Hepatocyte (in vitro differentiated cells): ENCODE measurements at regions not wholly inside any gene's neighbourhood (a gene's known extent, or its start where the extent isn't known, plus 50 kb on each side); places are given as distances from the start of the nearest gene placed in this dataset.

Source experiments
- DNase-seq: peaks from one replicate; pipeline ENCODE4 v3.0.0-alpha.2; 2016; ENCODE audit warnings: low spot score
- H2AFZ ChIP-seq: fragments of 200-600 bp; sonication (generic); 2 replicates; pipeline ENCODE4 v1.6.0; 2016; ENCODE audit warnings: antibody characterized with exemption, mild to moderate bottlenecking
- H3K27ac ChIP-seq: fragments of 200-600 bp; sonication (generic); 2 replicates; pipeline ENCODE4 v1.5.1; 2016; ENCODE audit warnings: mild to moderate bottlenecking
- H3K27me3 ChIP-seq: fragments of 200-600 bp; sonication (generic); 2 replicates; pipeline ENCODE4 v1.6.1; 2016
- H3K36me3 ChIP-seq: fragments of 200-600 bp; sonication (generic); replicated peaks from 2 replicates; pipeline ENCODE4 v1.5.1; 2016; ENCODE audit warnings: low read depth; ENCODE audit not compliant: insufficient read depth
- H3K4me1 ChIP-seq: fragments of 200-600 bp; sonication (generic); 2 replicates; pipeline ENCODE4 v1.5.1; 2016; ENCODE audit warnings: mild to moderate bottlenecking, moderate library complexity; ENCODE audit not compliant: insufficient read depth
- H3K4me2 ChIP-seq: fragments of 200-600 bp; sonication (generic); 2 replicates; pipeline ENCODE4 v1.6.0; 2016
- H3K4me3 ChIP-seq: fragments of 200-600 bp; sonication (generic); 2 replicates; pipeline ENCODE4 v1.5.1; 2016; ENCODE audit warnings: mild to moderate bottlenecking
- H3K79me2 ChIP-seq: fragments of 200-600 bp; sonication (generic); 2 replicates; pipeline ENCODE4 v1.6.0; 2017; ENCODE audit warnings: mild to moderate bottlenecking
- H3K9me2 ChIP-seq: fragments of 200-600 bp; sonication (generic); replicated peaks from 2 replicates; pipeline ENCODE4 v1.6.0; 2017; ENCODE audit warnings: mild to moderate bottlenecking; ENCODE audit not compliant: insufficient read depth
- H3K9me3 ChIP-seq: fragments of 200-600 bp; sonication (generic); 2 replicates; pipeline ENCODE4 v1.5.1; 2016; ENCODE audit warnings: low read depth, mild to moderate bottlenecking
- H4K20me1 ChIP-seq: fragments of 200-600 bp; sonication (generic); 2 replicates; pipeline ENCODE4 v1.6.0; 2016; ENCODE audit warnings: mild to moderate bottlenecking; ENCODE audit not compliant: insufficient read depth, poor library complexity, severe bottlenecking
- EZH2 ChIP-seq: fragments of 200-600 bp; sonication (generic); IDR thresholded peaks from 2 replicates; pipeline ENCODE4 v1.6.1; 2016; ENCODE audit warnings: antibody characterized with exemption, mild to moderate bottlenecking, borderline replicate concordance
- EZH2phosphoT487 ChIP-seq: fragments of 200-600 bp; sonication (generic); IDR thresholded peaks from one replicate; pipeline ENCODE4 v1.6.1; 2018; ENCODE audit warnings: antibody characterized with exemption, mild to moderate bottlenecking, low read depth, moderate library complexity; ENCODE audit not compliant: unreplicated experiment, severe bottlenecking
- WGBS: methylation state at CpG from one replicate; pipeline ENCODE4 v1.1.6; 2016; ENCODE audit warnings: low lambda C conversion rate; ENCODE audit errors: missing lambda C conversion rate; 5-methylcytosine and 5-hydroxymethylcytosine counted together
- TF ChIP-seq, protein P1 (sequence below): fragments of 200-600 bp; sonication (generic); IDR thresholded peaks from 2 replicates; pipeline ENCODE4 v1.5.1; 2016; ENCODE audit warnings: antibody characterized with exemption, mild to moderate bottlenecking; ENCODE audit not compliant: poor library complexity

DNA sequence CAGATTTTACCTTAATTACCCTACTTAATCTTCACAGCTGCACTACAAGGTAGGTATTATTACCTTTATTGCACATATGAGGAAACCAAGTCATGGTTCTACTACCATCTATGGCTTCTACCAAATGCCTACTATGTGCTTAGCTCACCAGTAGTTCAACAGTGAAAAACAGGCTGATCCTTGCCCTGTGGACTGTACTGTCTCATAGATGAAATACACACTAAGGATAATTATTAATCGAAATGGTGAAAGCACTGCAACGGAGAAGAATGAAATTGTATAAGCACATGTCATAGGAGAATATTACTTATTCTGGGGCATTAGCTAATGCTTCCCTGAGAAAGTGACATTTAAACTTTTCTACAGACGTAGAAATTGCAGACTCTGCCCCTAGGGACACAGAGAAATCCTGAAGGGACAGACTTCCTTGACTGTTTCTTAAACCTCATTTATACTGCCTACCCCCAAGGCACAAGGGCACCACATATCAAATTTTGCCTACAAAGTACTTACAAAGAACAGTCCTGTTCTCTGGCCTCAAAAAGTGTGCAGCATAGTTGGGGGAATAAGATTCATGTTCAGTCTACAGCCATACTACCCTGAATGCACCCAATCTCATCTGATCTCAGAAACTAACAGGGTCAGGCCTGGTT is 148.4 kb upstream of the ZC3H11B start:
- Histone ChIP-seq H3K36me3 (no peaks in the 10 kb centered on the region), H4K20me1 (no peaks in the 10 kb centered on the region), H3K4me1 (peaks cover 6% of the 10 kb centered on the region), H3K9me2 (no peaks in the 10 kb centered on the region), H3K27ac (no peak overlapping the region), H3K79me2 (no peaks in the 10 kb centered on the region), H3K4me2 (no peak overlapping the region), H3K9me3 (no peaks in the 10 kb centered on the region), H3K27me3 (no peaks in the 10 kb centered on the region), H3K4me3 (no peak overlapping the region), H2AFZ (no peak overlapping the region)
- TF ChIP-seq, protein P1, sequence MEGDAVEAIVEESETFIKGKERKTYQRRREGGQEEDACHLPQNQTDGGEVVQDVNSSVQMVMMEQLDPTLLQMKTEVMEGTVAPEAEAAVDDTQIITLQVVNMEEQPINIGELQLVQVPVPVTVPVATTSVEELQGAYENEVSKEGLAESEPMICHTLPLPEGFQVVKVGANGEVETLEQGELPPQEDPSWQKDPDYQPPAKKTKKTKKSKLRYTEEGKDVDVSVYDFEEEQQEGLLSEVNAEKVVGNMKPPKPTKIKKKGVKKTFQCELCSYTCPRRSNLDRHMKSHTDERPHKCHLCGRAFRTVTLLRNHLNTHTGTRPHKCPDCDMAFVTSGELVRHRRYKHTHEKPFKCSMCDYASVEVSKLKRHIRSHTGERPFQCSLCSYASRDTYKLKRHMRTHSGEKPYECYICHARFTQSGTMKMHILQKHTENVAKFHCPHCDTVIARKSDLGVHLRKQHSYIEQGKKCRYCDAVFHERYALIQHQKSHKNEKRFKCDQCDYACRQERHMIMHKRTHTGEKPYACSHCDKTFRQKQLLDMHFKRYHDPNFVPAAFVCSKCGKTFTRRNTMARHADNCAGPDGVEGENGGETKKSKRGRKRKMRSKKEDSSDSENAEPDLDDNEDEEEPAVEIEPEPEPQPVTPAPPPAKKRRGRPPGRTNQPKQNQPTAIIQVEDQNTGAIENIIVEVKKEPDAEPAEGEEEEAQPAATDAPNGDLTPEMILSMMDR, result no peak
- TF ChIP-seq EZH2phosphoT487, result no peak
- TF ChIP-seq EZH2, result no peak
- 84% methylated on average over 3 of the region's 3 CpGs for WGBS
- no peak for DNase-seq

DNA sequence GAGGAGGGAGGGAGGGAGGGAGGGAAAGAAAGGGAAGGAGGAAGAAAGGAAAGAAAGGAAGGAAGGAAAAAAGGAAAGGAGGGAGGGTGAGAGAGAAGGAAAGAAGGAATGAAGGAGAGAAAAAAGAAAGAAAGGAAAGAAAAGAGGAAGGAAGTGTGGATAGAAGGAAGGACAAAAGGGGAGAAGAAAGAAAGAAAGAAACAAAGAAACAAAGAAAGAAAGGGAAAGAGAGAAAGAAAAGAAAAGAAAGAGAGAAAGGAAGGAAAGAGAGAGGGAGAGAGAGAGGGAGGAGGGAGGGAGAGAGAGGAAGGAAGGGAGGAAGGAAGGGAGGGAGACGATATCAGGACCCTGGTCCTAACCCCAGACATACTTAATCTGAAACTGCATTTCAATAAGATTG is 146.2 kb upstream of the ZC3H11B start:
- no peak for DNase-seq
- no peaks in the 10 kb centered on the region for H3K36me3 ChIP-seq
- no peak overlapping the region for H3K4me3 ChIP-seq
- no peaks in the 10 kb centered on the region for H4K20me1 ChIP-seq
- H3K4me1 ChIP-seq, result peaks cover 6% of the 10 kb centered on the region
- no peak overlapping the region for H3K4me2 ChIP-seq
- TF ChIP-seq, protein P1, result no peak
- no peak for TF ChIP-seq EZH2
- TF ChIP-seq EZH2phosphoT487, result no peak
- no peaks in the 10 kb centered on the region for H3K9me3 ChIP-seq
- H3K27me3 ChIP-seq, result no peaks in the 10 kb centered on the region
- H2AFZ ChIP-seq, result no peak overlapping the region
- H3K27ac ChIP-seq, result no peak overlapping the region
- WGBS, result 44% methylated on average over 1 of the region's 1 CpG
- no peaks in the 10 kb centered on the region for H3K9me2 ChIP-seq
- H3K79me2 ChIP-seq, result no peaks in the 10 kb centered on the region

DNA sequence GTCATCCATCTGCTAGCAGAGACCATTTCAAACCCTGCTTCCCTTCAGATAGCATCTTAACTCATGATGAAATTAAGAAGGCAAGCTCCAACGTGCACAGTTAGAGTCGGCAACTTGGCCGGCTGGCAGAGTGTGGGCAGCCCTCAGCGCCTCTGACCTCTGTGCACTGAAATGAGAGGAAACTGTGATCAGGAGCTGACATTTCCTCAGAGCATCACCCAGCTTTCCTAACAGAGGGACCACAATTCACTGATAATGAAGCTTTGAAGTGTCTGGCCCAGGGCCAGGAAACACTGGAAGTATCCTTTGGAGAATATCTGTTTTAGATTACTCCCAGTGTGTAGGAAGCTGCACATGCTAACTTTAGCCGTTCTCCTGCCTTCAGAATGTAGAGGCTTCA is 145.0 kb upstream of the ZC3H11B start:
- 29% methylated on average over 5 of the region's 5 CpGs for WGBS
- H3K27me3 ChIP-seq, result no peaks in the 10 kb centered on the region
- no peaks in the 10 kb centered on the region for H3K9me3 ChIP-seq
- no peak overlapping the region for H3K4me3 ChIP-seq
- TF ChIP-seq EZH2 (no peak), EZH2phosphoT487 (no peak)
- TF ChIP-seq, protein P1, result no peak
- peaks cover 6% of the 10 kb centered on the region for H3K4me1 ChIP-seq
- peak; percentile 17 for DNase-seq
- H4K20me1 ChIP-seq, result no peaks in the 10 kb centered on the region
- H3K36me3 ChIP-seq, result no peaks in the 10 kb centered on the region
- H2AFZ ChIP-seq, result no peak overlapping the region
- no peak overlapping the region for H3K4me2 ChIP-seq
- H3K27ac ChIP-seq, result no peak overlapping the region
- H3K9me2 ChIP-seq, result no peaks in the 10 kb centered on the region
- H3K79me2 ChIP-seq, result no peaks in the 10 kb centered on the region
